Progenitor cell of endocrine pancreas (in vitro differentiated cells): ENCODE measurements at regions not wholly inside any gene's neighbourhood (a gene's known extent, or its start where the extent isn't known, plus 50 kb on each side); places are given as distances from the start of the nearest gene placed in this dataset.
"Not testable (repeated sequence)": the region's sequence is repeated elsewhere in the genome, so short reads cannot be mapped to it uniquely, and the experiment has no call there.

Experiments
- DNase-seq: peaks from one replicate; pipeline ENCODE4 v3.0.0; 2021; ENCODE audit warnings: low spot score; ENCODE audit not compliant: unreplicated experiment
- H3K27ac Mint-ChIP-seq: 2 replicates; pipeline ENCODE4 v1.8.0; 2021; ENCODE audit warnings: mild to moderate bottlenecking, moderate library complexity, mixed read lengths
- H3K27me3 Mint-ChIP-seq: 2 replicates; pipeline ENCODE4 v1.8.0; 2021; ENCODE audit warnings: mixed read lengths
- H3K36me3 Mint-ChIP-seq: 2 replicates; pipeline ENCODE4 v1.8.0; 2022; ENCODE audit warnings: mixed read lengths; ENCODE audit not compliant: insufficient read depth
- H3K4me1 Mint-ChIP-seq: 2 replicates; pipeline ENCODE4 v1.8.0; 2021; ENCODE audit warnings: low read depth, mixed read lengths
- H3K4me3 Mint-ChIP-seq: 2 replicates; pipeline ENCODE4 v1.8.0; 2021; ENCODE audit warnings: low read depth, mild to moderate bottlenecking, moderate library complexity, mixed read lengths
- H3K9me3 Mint-ChIP-seq: 2 replicates; pipeline ENCODE4 v1.8.0; 2021; ENCODE audit warnings: low read depth, mixed read lengths
- TF ChIP-seq, protein P1 (sequence below): fragments of 200-600 bp; sonication (generic); IDR thresholded peaks from one replicate; pipeline ENCODE4 v1.5.0; 2021; ENCODE audit warnings: antibody characterized with exemption, mild to moderate bottlenecking; ENCODE audit not compliant: unreplicated experiment

DNA sequence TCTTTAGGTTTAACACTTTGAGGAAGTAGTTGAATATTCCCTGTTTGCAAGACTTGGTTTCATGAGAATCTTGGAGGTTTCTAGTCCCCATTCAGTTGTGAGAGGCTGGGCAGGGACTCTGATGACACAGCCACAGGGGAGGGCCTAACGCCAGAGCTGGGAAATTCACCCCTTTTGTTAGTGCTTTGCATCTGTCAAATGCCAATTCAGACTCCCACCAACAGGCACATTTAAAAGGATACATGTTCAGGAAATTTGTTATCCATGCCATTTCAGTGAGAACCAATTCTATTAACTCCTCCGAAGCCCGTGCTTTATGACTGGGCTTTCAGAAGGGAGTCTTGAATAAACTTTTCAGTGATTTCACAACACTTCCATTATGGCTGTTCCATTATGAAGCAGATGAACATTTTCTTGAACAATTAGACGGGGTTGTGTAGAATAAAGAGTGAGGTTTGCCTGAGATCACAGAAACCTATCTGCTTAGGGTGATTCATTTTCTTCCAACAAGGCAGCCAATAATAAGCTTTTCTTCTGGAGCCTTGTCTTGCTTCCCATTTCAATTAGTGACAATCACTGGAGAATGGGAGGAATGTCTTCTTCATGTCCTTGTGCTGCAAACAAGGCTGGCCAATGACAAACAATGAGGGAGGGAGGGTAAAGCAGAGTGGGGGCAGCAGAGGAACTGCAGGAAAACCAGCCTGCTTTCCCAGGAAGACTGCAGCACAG, 90.6 kb downstream of the SOX14 start:
- Mint-ChIP-seq H3K36me3 (no peaks in the 10 kb centered on the region), H3K27me3 (peaks cover 44% of the 10 kb centered on the region), H3K9me3 (no peaks in the 10 kb centered on the region), H3K27ac (no peak overlapping the region), H3K4me3 (no peak overlapping the region), H3K4me1 (no peaks in the 10 kb centered on the region)
- TF ChIP-seq, protein P1, sequence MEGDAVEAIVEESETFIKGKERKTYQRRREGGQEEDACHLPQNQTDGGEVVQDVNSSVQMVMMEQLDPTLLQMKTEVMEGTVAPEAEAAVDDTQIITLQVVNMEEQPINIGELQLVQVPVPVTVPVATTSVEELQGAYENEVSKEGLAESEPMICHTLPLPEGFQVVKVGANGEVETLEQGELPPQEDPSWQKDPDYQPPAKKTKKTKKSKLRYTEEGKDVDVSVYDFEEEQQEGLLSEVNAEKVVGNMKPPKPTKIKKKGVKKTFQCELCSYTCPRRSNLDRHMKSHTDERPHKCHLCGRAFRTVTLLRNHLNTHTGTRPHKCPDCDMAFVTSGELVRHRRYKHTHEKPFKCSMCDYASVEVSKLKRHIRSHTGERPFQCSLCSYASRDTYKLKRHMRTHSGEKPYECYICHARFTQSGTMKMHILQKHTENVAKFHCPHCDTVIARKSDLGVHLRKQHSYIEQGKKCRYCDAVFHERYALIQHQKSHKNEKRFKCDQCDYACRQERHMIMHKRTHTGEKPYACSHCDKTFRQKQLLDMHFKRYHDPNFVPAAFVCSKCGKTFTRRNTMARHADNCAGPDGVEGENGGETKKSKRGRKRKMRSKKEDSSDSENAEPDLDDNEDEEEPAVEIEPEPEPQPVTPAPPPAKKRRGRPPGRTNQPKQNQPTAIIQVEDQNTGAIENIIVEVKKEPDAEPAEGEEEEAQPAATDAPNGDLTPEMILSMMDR: no peak
- no peak for DNase-seq

DNA sequence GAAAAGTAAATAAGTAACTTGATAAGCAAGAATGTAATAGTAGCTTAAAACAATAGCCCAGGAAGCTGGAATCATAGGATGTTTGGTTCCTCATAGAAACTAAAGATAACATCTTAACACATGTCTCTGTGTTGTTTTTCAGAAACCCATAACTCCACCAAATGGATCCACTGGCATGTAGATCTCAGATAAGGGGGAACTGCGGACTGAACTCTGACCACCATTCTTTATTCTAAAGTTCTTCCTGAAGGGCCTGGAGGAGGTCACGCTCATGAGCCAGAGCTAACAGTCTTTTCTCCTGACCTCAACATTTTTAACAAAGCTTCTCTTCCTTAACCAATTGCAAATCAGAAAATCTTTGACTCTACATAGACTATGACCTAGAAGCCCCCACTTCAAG, 101.9 kb downstream of the SOX14 start:
- TF ChIP-seq, protein P1: no peak
- peaks cover 8% of the 10 kb centered on the region for H3K4me1 Mint-ChIP-seq
- H3K9me3 Mint-ChIP-seq: peaks cover 19% of the 10 kb centered on the region
- no peak overlapping the region for H3K4me3 Mint-ChIP-seq
- no peaks in the 10 kb centered on the region for H3K36me3 Mint-ChIP-seq
- H3K27ac Mint-ChIP-seq: no peak overlapping the region
- H3K27me3 Mint-ChIP-seq: peaks cover 12% of the 10 kb centered on the region
- no peak for DNase-seq

DNA sequence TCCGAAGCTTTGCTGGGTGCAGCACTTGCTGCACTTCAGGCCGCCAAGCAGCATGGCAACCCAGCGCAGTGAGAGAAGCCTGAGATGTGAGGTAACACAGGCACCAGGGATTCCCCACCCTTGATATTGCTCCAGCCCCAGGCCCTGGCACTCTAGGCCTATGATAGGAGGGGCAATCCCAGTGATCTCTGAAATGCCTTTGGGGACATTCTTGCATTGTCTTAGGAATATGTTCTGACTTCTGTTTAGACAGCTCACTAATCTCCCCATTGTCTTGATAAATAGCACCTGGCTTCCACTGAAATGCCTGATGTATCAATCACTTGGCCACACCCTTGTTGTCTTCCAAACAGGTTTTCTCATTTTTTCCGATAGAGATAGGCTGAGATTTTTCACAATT, 102.8 kb downstream of the SOX14 start:
- peaks cover 8% of the 10 kb centered on the region for H3K4me1 Mint-ChIP-seq
- DNase-seq: no peak
- peaks cover 10% of the 10 kb centered on the region for H3K27me3 Mint-ChIP-seq
- H3K36me3 Mint-ChIP-seq: no peaks in the 10 kb centered on the region
- H3K27ac Mint-ChIP-seq: no peak overlapping the region
- H3K4me3 Mint-ChIP-seq: no peak overlapping the region
- TF ChIP-seq, protein P1: no peak
- peaks cover 28% of the 10 kb centered on the region for H3K9me3 Mint-ChIP-seq

DNA sequence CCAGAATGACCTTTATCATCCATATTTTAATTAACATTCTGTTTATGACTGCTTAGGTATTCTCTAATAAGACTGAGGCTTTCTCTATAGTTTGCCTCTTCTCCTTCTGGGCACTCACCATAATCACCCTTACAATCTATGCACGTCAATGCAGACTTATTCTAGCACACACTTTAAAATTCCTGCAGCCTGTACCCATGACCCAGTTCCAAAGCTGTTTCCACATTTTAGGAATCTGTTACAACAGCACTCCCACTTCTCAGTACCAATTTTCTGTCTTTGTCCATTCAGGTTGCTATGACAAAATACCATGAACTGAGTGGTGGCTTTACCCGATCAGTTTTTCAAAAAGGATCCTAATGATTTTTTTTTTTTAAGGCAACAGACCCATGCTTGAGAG, 103.5 kb downstream of the SOX14 start:
- peaks cover 8% of the 10 kb centered on the region for H3K4me1 Mint-ChIP-seq
- H3K27ac Mint-ChIP-seq: no peak overlapping the region
- TF ChIP-seq, protein P1: no peak
- no peaks in the 10 kb centered on the region for H3K36me3 Mint-ChIP-seq
- no peak for DNase-seq
- no peak overlapping the region for H3K4me3 Mint-ChIP-seq
- H3K9me3 Mint-ChIP-seq: peaks cover 32% of the 10 kb centered on the region
- H3K27me3 Mint-ChIP-seq: peaks cover 5% of the 10 kb centered on the region

DNA sequence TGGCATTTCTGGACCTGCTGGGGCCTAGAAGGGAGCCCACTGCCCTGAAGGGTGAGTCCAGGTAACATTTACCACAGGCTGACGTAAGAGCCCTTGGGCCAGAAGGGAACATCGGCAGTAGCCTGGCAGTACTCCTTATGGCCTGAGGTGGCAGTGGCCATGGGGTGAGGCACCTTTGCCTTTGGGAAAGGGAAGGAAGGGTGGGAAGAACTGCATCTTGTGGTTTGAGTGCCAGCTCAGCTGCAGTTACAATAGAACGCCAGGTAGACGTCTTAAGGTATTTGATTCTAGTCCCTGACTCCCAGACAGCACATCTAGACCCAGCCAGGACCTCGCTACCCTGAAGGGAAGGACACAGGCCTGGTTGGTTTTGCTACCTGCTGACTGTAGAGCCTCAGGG, 104.9 kb downstream of the SOX14 start:
- DNase-seq: no peak
- TF ChIP-seq, protein P1: no peak
- H3K27me3 Mint-ChIP-seq: peaks cover 4% of the 10 kb centered on the region
- no peak overlapping the region for H3K27ac Mint-ChIP-seq
- peaks cover 32% of the 10 kb centered on the region for H3K9me3 Mint-ChIP-seq
- no peak overlapping the region for H3K4me3 Mint-ChIP-seq
- H3K4me1 Mint-ChIP-seq: peaks cover 8% of the 10 kb centered on the region
- no peaks in the 10 kb centered on the region for H3K36me3 Mint-ChIP-seq

DNA sequence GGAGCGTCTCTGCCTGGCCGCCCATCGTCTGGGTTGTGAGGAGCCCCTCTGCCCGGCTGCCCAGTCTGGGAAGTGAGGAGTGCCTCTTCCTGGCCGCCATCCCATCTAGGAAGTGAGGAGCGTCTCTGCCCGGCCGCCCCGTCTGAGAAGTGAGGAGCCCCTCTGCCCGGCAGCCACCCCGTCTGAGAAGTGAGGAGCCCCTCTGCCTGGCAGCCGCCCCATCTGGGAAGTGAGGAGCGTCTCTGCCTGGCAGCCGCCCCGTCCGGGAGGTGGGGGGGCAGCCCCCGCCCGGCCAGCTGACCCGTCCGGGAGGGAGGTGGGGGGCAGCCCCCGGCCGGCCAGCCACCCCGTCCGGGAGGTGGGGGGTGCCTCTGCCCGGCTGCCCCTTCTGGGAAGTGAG, 108.5 kb downstream of the SOX14 start:
- not testable (repeated sequence) for H3K4me3 Mint-ChIP-seq, DNase-seq

DNA sequence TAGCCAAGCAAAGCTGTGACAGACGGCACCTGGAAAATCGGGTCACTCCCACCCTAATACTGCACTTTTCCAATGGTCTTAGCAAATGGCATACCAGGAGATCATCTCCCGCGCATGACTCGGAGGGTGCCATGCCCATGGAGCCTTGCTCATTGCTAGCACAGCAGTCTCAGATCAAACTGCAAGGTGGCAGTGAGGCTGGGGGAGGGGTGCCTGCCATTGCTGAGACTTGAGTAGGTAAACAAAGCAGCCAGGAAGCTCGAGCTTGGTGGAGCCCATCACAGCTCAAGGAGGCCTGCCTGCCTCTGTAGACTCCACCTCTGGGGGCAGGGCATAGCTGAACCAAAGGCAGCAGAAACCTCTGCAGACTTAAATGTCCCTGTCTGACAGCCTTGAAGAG, 113.1 kb upstream of the CLDN18 start:
- H3K4me1 Mint-ChIP-seq, H3K4me3 Mint-ChIP-seq, H3K27me3 Mint-ChIP-seq, H3K36me3 Mint-ChIP-seq, H3K27ac Mint-ChIP-seq, DNase-seq, H3K9me3 Mint-ChIP-seq: not testable (repeated sequence)

More for the DNA sequence above, 108.5 kb downstream of the SOX14 start:
- H3K27ac Mint-ChIP-seq, H3K36me3 Mint-ChIP-seq, H3K4me1 Mint-ChIP-seq, H3K27me3 Mint-ChIP-seq: not testable (repeated sequence)
- peaks cover 44% of the 10 kb centered on the region for H3K9me3 Mint-ChIP-seq
